Smooth muscle cell (in vitro differentiated cells): ENCODE measurements at regions not wholly inside any gene's neighbourhood (a gene's known extent, or its start where the extent isn't known, plus 50 kb on each side); places are given as distances from the start of the nearest gene placed in this dataset.

Experiments used
- DNase-seq: peaks from one replicate; lab custom pipeline; 2025; ENCODE audit not compliant: unreplicated experiment; lab: John Stamatoyannopoulos, UW
- H2AFZ ChIP-seq: fragments of 200-600 bp; sonication (generic); 2 replicates; pipeline ENCODE4 v1.6.0; 2016; ENCODE audit warnings: antibody characterized with exemption, low read depth, mild to moderate bottlenecking
- H3F3A ChIP-seq: fragments of 200-600 bp; sonication (generic); 2 replicates; pipeline ENCODE4 v1.6.0; 2017; ENCODE audit warnings: antibody characterized with exemption, low read depth
- H3K27ac ChIP-seq: fragments of 200-600 bp; sonication (generic); 2 replicates; pipeline ENCODE4 v1.5.1; 2016; ENCODE audit warnings: low read depth, mild to moderate bottlenecking
- H3K27me3 ChIP-seq: fragments of 200-600 bp; sonication (generic); 2 replicates; pipeline ENCODE4 v1.6.1; 2016; ENCODE audit warnings: low read depth, mild to moderate bottlenecking
- H3K36me3 ChIP-seq: fragments of 200-600 bp; sonication (generic); 2 replicates; pipeline ENCODE4 v1.5.1; 2016; ENCODE audit warnings: low read depth
- H3K4me1 ChIP-seq: fragments of 200-600 bp; sonication (generic); 2 replicates; pipeline ENCODE4 v1.5.1; 2016; ENCODE audit warnings: low read depth
- H3K4me2 ChIP-seq: fragments of 200-600 bp; sonication (generic); 2 replicates; pipeline ENCODE4 v1.6.0; 2016; ENCODE audit warnings: mild to moderate bottlenecking
- H3K4me3 ChIP-seq: fragments of 200-600 bp; sonication (generic); 2 replicates; pipeline ENCODE4 v1.5.1; 2016; ENCODE audit warnings: mild to moderate bottlenecking
- H3K79me2 ChIP-seq: fragments of 200-600 bp; sonication (generic); 2 replicates; pipeline ENCODE4 v1.6.0; 2016; ENCODE audit warnings: low read depth, mild to moderate bottlenecking
- H3K9ac ChIP-seq: fragments of 200-600 bp; sonication (generic); 2 replicates; pipeline ENCODE4 v1.6.0; 2016; ENCODE audit warnings: low read depth
- H3K9me3 ChIP-seq: fragments of 200-600 bp; sonication (generic); replicated peaks from 2 replicates; pipeline ENCODE4 v1.5.1; 2016; ENCODE audit warnings: low read depth
- H4K20me1 ChIP-seq: fragments of 200-600 bp; sonication (generic); 2 replicates; pipeline ENCODE4 v1.6.0; 2016; ENCODE audit warnings: low read depth
- WGBS: methylation state at CpG from one replicate; pipeline ENCODE4 v1.1.7; 2016; ENCODE audit warnings: low lambda C conversion rate; 5-methylcytosine and 5-hydroxymethylcytosine counted together
- TF ChIP-seq, protein P1 (sequence below): fragments of 200-600 bp; sonication (generic); IDR thresholded peaks from 2 replicates; pipeline ENCODE4 v1.5.1; 2017; ENCODE audit warnings: borderline replicate concordance, mild to moderate bottlenecking, antibody characterized with exemption; ENCODE audit not compliant: insufficient read depth, poor library complexity, severe bottlenecking

- no peaks in the 10 kb centered on the region for H4K20me1 ChIP-seq
- no peak overlapping the region for H3K9ac ChIP-seq
- no peaks in the 10 kb centered on the region for H3K4me1 ChIP-seq
- H3F3A ChIP-seq: no peaks in the 10 kb centered on the region
- H3K27ac ChIP-seq: no peak overlapping the region
- H2AFZ ChIP-seq: no peak overlapping the region
- H3K4me2 ChIP-seq: no peak overlapping the region
- no peak for DNase-seq
- H3K36me3 ChIP-seq: no peaks in the 10 kb centered on the region
- H3K27me3 ChIP-seq: no peaks in the 10 kb centered on the region
- no peaks in the 10 kb centered on the region for H3K79me2 ChIP-seq
- TF ChIP-seq, protein P1, sequence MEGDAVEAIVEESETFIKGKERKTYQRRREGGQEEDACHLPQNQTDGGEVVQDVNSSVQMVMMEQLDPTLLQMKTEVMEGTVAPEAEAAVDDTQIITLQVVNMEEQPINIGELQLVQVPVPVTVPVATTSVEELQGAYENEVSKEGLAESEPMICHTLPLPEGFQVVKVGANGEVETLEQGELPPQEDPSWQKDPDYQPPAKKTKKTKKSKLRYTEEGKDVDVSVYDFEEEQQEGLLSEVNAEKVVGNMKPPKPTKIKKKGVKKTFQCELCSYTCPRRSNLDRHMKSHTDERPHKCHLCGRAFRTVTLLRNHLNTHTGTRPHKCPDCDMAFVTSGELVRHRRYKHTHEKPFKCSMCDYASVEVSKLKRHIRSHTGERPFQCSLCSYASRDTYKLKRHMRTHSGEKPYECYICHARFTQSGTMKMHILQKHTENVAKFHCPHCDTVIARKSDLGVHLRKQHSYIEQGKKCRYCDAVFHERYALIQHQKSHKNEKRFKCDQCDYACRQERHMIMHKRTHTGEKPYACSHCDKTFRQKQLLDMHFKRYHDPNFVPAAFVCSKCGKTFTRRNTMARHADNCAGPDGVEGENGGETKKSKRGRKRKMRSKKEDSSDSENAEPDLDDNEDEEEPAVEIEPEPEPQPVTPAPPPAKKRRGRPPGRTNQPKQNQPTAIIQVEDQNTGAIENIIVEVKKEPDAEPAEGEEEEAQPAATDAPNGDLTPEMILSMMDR: no peak
- no peak overlapping the region for H3K4me3 ChIP-seq
- no peaks in the 10 kb centered on the region for H3K9me3 ChIP-seq
Observed at GRCh38 chr1:98068016-98068415, 147.2 kb upstream of the DPYD start.

DNA sequence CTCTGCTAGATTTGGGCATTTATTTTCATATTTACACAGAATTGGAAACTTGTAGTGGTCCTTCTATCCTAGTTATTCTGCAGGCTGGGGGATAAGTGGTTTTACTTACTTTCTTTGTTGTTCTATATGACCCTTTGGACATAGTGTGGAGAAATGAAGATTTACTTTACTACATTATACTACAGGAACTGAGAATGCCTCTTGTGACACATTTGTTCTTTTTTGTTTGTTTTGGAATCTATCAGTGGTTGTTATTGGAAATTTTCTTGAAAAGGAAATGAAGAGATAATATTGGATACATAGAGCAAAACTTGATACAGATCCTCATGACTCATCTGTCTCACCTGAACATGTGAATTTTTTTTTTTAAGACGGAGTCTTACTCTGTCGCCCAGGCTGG lies 146.1 kb upstream of the DPYD start:
- no peaks in the 10 kb centered on the region for H3K9me3 ChIP-seq
- WGBS: 96% methylated on average over 2 of the region's 2 CpGs
- no peaks in the 10 kb centered on the region for H4K20me1 ChIP-seq
- no peaks in the 10 kb centered on the region for H3K36me3 ChIP-seq
- DNase-seq: no peak
- no peaks in the 10 kb centered on the region for H3K27me3 ChIP-seq
- H3F3A ChIP-seq: no peaks in the 10 kb centered on the region
- H3K9ac ChIP-seq: no peak overlapping the region
- no peak overlapping the region for H3K4me2 ChIP-seq
- no peak overlapping the region for H2AFZ ChIP-seq
- H3K4me1 ChIP-seq: no peaks in the 10 kb centered on the region
- H3K4me3 ChIP-seq: no peak overlapping the region
- no peaks in the 10 kb centered on the region for H3K79me2 ChIP-seq
- TF ChIP-seq, protein P1: no peak
- no peak overlapping the region for H3K27ac ChIP-seq

- Histone ChIP-seq H4K20me1 (no peaks in the 10 kb centered on the region), H3K9ac (no peak overlapping the region), H3K4me3 (no peak overlapping the region), H3F3A (no peaks in the 10 kb centered on the region), H3K36me3 (no peaks in the 10 kb centered on the region), H3K9me3 (no peaks in the 10 kb centered on the region), H3K79me2 (no peaks in the 10 kb centered on the region), H3K4me1 (no peaks in the 10 kb centered on the region), H3K4me2 (no peak overlapping the region), H3K27me3 (no peaks in the 10 kb centered on the region), H3K27ac (no peak overlapping the region), H2AFZ (no peak overlapping the region)
- TF ChIP-seq, protein P1: no peak
- DNase-seq: no peak
- WGBS: 68% methylated on average over 1 of the region's 1 CpG
Observed at GRCh38 chr1:98059620-98060019, 138.8 kb upstream of the DPYD start.

- Histone ChIP-seq H3K27ac (no peak overlapping the region), H3K79me2 (no peaks in the 10 kb centered on the region), H2AFZ (no peak overlapping the region), H3K4me3 (no peak overlapping the region), H3F3A (no peaks in the 10 kb centered on the region), H3K4me2 (no peak overlapping the region), H3K27me3 (no peaks in the 10 kb centered on the region), H3K9me3 (no peaks in the 10 kb centered on the region), H3K36me3 (no peaks in the 10 kb centered on the region), H3K9ac (no peak overlapping the region), H3K4me1 (no peaks in the 10 kb centered on the region), H4K20me1 (no peaks in the 10 kb centered on the region)
- no peak for DNase-seq
- TF ChIP-seq, protein P1: no peak
- 60% methylated on average over 2 of the region's 2 CpGs for WGBS
Observed at GRCh38 chr1:98058676-98059075, 137.8 kb upstream of the DPYD start.
